HG03575 (cell line): ENCODE measurements at regions not wholly inside any gene's neighbourhood (a gene's known extent, or its start where the extent isn't known, plus 50 kb on each side); places are given as distances from the start of the nearest gene placed in this dataset.

Experiments
- ATAC-seq: cut with Tn5 transposase; IDR thresholded peaks from one replicate; pipeline ENCODE4 v1.9.1; 2021; ENCODE audit not compliant: unreplicated experiment, insufficient number of reproducible peaks, low FRiP score; ENCODE audit errors: extremely low read depth

DNA sequence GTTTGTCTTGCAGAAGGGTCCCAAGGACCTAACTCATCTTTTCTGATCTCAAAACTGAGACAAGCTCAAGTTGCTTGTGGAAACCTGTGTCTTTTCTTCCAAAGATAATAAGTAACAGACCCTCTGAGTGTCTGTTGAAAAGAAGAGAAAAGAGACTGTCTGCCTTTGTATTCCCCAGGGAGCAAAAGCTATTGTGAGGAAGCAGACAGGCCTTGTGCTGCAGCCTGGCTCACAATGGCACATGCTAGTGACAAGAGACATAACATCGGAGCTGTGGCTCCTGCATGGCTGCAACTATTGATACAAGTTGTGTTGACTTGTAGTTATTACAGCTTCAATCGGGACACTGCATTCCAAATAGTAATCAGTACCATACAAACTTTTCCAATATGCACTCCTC lies 202.9 kb downstream of the DKK1 start:
- no peak for ATAC-seq

DNA sequence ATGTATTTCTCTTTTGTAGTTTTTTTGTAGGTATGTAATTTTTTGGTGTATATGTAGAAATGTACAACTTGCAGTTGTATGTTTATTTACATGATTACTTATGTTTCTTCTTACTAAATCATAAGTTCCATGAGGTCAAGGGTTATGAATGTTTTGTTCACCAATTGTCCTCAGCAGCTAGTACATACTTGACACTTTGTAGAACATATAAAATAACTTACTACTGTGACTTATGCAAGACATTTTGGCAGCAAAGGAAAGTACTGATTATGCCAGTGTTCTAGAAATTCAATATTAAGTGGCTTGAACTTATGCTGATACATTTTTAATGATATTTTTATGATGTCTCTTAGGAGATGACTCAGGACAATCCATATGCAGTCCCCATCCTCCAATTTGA lies 209.6 kb downstream of the DKK1 start:
- no peak for ATAC-seq

DNA sequence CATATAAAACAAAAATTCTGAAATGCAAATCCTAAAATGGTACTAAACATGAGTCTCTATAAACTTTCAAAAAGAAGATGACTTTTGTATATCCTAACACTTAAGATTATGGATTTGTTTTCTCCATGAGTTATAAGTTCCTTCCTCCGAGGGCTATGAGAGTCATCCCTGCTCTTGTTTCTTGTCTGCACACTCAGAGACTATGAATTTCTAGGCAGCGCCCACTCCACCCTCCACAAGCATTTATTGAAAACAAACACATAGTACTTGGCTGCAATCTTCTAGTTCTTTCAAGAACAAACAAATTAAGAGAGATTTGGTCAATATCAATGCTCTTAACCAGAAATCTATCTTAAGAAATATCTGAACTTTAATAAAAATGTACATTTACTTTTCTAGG lies 211.7 kb downstream of the DKK1 start:
- no peak for ATAC-seq

DNA sequence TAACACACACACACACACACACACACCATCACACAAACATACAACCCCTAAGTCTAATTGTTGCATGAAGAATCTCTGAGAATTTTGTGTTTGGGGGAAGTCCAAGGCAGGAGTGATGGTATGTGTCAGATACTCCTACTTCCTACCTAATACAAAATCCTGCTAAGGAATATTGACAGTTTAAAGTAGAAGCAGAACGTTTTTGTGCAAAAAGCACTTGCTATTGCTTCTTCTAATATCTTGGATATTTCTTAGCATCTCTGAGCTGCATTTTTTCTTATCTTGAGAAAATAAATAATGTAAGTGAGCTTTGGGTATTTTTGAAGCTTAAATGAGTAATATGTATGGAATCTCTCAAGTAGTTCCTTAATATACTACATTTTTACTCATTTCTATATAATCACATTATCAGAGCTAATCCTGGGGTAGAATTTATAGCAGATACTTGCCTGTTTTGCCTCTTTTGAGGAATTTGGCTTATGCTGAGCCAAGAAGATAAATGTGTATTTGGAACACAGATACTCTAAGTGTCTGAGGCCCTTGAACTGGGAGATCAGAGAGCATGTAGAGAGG lies 212.3 kb downstream of the DKK1 start:
- no peak for ATAC-seq

DNA sequence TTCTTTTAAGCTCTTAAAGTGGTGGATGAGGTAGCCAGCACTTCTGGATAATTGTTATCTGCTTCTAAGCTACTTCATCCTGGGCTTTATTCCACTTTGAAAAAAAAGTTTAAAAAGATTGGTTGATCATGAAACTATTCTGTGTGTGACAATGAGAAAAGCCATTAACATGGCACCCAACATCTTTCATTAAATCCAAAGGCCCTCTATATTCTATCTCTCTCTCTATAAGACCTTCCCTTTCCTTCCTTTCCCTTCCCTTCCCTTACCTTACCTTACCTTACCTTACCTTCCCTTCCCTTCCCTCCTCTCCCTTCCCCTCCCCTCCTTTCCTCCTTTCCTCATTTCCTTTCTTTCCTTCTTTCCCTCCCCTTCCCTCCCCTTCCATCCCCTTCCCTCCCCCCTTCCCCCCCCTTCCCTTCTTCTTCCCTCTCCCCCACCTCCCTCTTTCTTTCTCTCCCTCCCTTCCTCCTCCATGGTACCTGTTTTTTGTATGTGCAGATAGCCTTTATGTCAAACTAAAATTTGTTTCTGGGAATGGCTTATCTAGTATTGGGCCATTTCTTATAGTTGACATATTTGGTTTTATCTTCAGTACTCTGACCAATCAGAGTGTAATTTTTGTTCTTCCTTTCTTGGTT lies 218.7 kb downstream of the DKK1 start:
- no peak for ATAC-seq

DNA sequence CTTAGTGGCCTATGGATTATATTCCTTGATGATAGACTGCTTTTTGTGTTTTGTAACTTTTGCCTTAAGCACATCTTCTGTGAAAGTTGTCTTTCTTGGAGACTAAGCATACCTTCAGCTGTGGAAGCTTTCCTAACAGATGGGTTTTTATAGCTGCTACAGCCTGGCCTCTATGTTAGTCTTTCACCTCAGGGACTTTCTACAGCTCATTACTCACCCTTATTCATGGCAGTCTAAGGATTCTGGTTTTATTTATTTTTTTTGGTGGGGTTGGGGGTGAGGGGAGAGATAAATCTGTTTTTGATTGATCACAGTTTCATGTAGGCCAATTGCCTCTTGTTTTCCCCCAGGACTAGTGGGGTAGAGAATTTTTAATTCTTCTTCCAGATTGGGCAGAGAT lies 219.9 kb downstream of the DKK1 start:
- no peak for ATAC-seq

DNA sequence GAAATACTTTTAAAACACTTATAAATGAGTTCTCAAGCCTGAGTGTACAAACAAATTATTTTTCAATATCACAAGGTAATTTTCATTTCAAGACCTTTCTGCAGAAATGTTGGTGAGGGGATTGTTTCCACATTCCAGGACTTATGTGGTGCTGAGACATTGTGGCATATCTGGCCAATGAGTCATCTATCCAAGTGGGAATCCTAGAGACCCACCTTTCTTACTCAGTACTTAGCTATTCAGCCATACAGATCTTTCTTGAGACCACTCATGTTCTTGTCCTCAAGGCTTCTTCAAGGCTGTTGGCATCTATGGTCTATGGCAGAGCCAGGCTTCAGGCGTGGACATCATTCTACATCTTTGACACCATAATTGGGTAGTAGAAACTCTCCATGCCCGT lies 225.4 kb downstream of the DKK1 start:
- ATAC-seq = no peak

DNA sequence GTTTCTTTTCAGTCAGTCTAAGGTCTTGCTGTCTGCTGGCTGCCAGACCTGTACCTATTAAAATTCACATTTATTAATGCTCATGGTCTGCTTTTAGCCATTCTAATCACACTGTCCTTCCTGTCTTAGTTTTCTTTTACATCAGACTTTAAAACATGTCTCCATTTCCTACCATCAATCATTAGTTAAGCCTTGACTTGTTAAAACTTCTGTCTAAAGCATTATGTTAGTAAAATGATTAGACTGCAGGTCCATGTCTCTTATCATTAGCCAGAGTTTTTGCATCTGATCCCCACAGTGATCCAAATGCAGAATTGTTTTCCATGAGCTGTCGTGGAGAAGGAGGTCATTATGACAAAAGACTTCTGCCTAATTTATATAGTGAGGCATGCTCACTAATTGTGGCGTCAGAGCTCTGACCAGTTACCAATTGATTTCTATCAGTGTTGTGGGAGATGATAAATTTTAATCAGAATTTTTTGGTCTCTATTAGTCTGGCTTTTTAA lies 226.5 kb downstream of the DKK1 start:
- ATAC-seq = no peak

DNA sequence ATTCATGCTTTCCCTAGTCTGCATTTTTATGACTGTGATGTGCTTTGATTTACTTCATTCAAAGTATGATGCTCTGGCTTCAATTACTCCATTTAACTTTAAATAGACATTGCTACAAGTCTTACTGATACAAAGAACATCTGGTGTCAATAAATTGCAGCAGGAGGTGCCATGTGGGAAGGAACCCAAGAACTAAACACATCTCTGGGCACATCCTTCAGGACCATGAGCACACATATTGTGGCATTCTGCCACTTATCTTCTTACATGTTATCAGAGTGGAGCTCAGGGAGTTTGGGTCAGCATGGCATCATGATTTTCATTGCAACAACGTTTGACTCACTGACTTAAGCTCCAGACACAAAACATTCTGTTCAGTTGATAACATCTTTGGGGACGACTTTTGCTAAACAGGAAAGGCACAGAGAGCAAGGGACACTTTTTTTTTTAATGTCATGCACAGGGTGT lies 227.0 kb downstream of the DKK1 start:
- ATAC-seq = no peak

DNA sequence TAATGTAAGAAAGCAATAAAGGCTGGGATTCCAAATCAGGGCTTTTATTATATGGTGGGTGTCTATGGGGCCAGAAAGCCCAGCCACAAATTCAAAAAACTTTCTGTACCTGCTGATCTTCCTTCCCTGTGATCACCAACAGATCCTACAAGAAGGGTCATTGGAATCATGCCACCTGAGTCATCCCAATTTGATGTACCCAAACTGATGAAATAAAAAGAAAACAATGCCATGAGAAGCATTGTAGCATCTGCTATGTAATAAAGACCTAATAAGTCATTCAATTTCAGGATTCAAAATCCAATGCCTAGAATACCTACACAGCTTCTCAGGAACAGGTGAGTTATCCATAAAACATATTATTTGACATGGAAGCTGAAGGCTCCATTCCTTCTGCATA lies 228.8 kb downstream of the DKK1 start:
- ATAC-seq = no peak

DNA sequence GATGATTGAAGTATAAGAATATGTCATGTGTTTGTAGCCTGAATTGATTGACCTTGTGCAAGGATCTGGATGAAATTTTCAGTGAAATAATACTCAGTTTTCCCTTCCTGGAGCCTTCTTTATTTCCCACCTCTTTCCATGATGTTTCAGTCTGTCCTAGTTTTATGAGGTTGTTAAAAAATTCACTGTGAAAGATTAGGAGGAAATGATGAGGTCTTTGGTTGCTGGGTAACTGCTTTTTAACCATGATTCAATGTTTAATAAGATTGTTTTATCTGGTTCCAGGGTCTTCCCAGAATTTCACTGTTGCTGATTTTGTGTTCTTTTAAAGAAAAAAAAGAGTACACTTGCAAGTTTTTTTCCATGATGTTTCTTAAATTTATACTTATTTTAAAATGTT lies 221.5 kb downstream of the MBL2 start:
- no peak for ATAC-seq

DNA sequence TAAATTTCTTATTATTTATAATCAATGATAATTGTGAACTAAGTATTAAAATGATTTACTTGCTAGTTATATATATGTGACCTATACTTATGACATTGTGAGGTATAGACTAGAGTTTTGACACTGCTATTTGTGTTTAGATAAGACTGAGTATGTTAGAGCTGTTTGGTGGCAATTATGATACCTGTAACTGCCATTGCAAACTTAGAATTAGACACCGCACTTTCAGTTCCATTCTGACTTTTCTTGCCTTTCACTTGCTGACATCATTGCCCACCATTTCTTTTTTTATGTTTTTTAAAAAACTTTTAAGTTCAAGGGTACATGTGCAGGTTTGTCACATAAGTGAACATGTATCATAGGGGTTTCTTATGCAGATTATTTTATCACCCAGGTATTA lies 214.5 kb downstream of the MBL2 start:
- peak; percentile 90 for ATAC-seq

DNA sequence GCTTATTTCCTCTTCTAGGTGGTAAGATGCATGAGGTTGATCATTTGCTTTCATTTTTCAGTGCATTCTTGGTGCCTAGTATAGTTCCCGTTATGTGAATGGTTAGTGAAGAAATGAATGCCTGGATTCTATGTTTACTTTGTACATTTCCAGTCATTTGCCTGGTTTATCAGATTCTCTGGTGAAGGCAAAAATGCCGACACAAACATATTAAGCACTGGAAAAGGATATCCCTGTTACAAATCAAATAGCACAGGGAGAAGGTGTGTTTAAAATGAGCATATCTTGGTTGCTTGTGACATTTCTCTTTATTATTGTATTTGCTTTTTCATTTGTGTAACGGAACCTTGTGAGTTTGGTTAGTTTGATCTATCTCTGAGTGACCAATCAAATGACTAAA lies 211.3 kb downstream of the MBL2 start:
- ATAC-seq = no peak

DNA sequence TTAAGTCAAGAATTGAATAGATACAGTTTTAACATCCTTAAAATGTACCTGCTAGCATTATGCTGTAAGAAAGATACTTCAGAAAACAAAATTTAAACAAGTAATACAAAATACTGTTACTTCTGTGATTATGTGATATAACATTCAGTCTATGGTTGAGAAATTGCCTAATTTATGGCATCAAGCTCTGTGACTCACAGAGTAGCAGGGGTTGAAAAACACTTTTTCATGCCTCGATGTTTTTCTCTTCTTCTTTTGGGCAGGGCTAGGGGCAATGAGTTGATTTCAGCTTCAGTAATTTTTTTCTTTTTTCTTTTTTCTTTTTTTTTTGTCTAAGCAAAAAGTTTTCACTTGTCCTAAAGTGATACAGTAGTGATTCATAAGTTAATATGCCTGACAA lies 209.2 kb downstream of the MBL2 start:
- no peak for ATAC-seq

DNA sequence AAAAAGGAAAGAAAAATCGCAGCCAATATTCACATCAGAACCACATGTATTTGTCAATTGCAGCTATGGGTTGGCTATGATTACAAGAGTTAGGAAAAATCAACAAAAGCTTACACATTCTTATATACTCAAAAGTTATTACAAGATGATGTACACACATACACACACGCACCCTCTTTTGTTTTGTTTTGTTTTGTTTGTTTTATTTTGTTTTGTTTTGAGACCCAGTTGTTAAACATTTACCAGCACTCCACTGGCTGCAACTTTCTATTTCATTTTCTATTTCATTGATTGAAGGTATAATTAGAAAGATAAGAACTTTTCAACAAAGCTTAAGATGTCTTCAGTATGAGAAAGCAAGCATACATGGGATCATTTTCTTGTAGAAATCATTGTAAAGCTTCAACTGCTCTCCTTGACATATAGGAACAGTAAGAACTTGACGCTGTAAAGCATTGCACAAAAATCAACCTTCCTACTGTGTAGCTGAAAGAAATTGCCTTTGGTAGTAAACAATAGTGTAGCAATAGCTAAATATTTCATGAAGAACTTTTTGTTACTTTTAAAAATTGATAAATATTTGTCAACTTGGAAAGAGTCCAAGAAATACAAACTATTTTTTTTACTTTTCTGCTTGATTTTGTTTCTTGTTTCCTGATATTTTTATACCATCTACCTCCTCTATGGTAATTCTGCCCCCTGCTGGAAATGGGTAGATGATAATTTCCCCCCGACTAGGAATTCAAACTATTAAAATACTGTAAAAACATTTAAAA lies 205.9 kb downstream of the MBL2 start:
- no peak for ATAC-seq

DNA sequence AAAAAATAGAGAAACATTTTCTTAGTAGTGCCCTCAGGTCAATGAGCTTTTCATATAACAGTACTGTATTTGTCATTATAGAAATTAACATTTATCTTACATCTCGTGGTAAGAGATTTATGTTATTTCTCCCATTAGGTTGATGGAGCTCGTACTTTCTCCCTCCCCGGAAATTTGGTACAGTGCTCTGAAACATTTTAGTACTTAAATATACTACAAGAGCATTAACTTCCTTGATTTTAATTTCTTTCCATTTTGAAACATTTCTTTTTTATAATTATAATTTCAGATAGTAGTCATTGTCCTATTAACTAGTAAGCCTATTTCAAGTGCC lies 205.4 kb downstream of the MBL2 start:
- ATAC-seq = no peak

DNA sequence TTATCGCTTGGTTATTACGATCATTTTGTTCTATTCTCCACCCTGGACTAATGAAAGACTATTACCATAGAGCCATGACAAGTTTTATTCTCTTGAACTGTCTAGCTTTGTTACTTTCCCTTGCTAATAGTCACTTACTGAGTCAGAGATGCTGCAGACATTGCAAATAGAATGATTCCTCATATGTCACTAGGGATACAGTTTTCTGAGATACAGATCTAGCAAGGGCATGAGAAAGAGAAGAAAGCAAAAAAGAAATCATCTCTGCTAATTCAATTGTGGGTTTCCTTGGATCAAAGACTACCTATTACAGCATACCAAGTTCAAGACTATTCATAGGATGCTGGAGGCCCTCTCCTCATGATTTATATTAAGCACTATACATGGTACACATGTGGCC lies 204.3 kb downstream of the MBL2 start:
- no peak for ATAC-seq

DNA sequence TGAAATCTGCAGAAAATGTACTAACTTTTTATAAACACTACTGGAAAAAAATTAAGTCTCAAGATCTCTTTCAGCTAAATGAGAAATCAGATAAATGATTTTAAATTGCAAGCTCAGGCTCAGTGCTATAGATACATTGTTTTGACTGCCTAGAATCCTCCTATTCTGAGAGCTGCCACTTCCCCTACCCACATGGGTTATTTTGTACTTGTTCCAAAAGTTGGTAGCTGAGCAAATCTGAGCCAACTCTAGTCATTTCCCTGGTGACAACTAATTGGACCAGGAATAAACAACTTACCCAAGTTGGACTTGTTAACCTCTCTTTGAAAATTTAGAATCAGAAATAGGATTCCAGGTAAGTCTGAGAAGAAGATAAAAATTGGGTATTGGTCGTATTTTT lies 202.1 kb downstream of the MBL2 start:
- ATAC-seq = no peak

DNA sequence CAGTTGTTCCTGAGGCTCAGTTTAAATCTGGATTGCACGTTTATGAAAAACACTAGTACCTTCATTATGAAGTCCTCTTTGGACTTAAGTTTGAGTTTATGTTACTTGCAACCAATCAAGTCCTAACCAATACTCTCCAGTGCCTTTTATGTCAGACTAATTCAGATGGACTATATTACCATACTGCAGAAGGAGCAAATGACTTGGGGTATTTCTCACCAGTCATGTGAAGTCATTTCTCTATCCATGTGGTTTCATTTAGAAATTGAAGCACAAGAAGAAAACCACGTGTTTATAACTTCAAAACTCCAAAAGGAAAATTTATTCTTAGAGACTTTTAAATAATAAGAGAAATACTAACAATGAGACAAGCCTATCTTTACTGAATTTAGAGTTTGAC lies 201.6 kb downstream of the MBL2 start:
- ATAC-seq = no peak

DNA sequence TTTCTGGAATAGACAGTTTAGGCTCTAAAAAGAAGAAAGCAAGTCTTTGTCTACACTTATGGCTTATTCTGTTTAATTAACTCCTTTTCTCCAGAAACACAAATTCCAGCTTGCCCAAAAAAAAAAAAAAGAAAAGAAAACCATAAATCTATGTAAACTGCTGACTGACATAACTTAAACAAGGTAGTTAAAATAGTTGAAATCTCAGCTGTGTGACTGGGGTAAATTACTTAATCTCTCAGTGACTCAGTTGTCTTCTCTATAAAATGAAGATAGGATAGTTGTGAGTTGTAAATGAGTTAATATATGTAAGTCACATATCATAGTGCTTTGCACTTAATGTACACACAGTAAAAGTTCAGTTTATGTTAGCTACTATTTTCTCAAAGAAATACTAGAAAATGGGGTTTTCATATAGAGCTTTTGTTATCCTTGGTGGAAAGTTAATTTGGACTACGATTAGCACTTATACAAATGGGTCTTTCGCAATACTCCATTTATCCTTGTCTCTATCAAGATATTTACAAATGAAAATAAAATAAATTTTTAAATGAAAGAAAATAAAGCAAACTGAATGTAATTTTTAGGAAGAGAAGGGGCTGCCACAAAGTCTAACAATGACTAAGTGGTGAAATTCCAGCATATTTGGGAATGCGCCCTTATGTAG lies 200.9 kb downstream of the MBL2 start:
- no peak for ATAC-seq
